ENCODE measurements at regions not wholly inside any gene's neighbourhood (a gene's known extent, or its start where the extent isn't known, plus 50 kb on each side); places are given as distances from the start of the nearest gene placed in this dataset.

- DNase-seq: no peak
Observed at GRCh38 chr6:82836022-82836575, 229.5 kb downstream of the UBE3D start.

- no peak for DNase-seq
Observed at GRCh38 chr6:82840571-82840970, 225.1 kb downstream of the UBE3D start.

GRCh38 chr6:82841309-82841708 is 224.3 kb downstream of the UBE3D start:
- no peak for DNase-seq
